B cell (primary cell): ENCODE measurements at regions not wholly inside any gene's neighbourhood (a gene's known extent, or its start where the extent isn't known, plus 50 kb on each side); places are given as distances from the start of the nearest gene placed in this dataset.

Source experiments
- ATAC-seq: fragments of 200-7000 bp; cut with Tn5 transposase; one replicate; pipeline ENCODE4 v1.10.0; 2021; ENCODE audit warnings: low read depth, mild to moderate bottlenecking, moderate number of reproducible peaks, moderate library complexity
- CTCF ChIA-PET: fragments of 350-600 bp; sonication (Branson Sonifier 250); formaldehyde crosslinking; loops from one replicate; lab custom pipeline; 2021; ENCODE audit warnings: antibody characterized with exemption, inconsistent platforms; lab: Charles Lee
- POLR2A ChIA-PET: fragments of 350-600 bp; sonication (Branson Sonifier 250); formaldehyde crosslinking; loops from one replicate; lab custom pipeline; 2021; ENCODE audit warnings: antibody characterized with exemption; lab: Charles Lee
- DNase-seq: peaks from one replicate; pipeline ENCODE4 v3.0.0; 2013
- H2AFZ ChIP-seq: 2 replicates; pipeline ENCODE4 v1.6.1; 2012; ENCODE audit warnings: mild to moderate bottlenecking, low read depth, low read length; ENCODE audit not compliant: insufficient read depth, poor library complexity, severe bottlenecking
- H3K27ac ChIP-seq, 2 donors: 1 replicate in 1 of 2; 2 replicates in 1 of 2; pipeline ENCODE4 v1.5.1; 2012 to 2013; ENCODE audit warnings: low read length in 2 of 2, mild to moderate bottlenecking in 2 of 2, moderate library complexity in 1 of 2
- H3K27me3 ChIP-seq, 4 experiments: fragments of 200-600 bp in 1 of 4; sonication (generic) in 1 of 4; replicated peaks in 1 of 4; 1 replicate in 2 of 4; 2 replicates in 2 of 4; pipeline versions ENCODE4 v1.6.1 to v1.7.0; 2013 to 2016; ENCODE audit warnings: low read length in 3 of 4, mild to moderate bottlenecking in 2 of 4, mixed read lengths in 1 of 4, moderate library complexity in 1 of 4; ENCODE audit not compliant: insufficient read depth in 4 of 4, control insufficient read depth in 3 of 4; ENCODE audit errors: control extremely low read depth in 1 of 4
- H3K36me3 ChIP-seq, 2 experiments: replicated peaks in 1 of 2; 1 replicate in 1 of 2; 2 replicates in 1 of 2; pipeline versions ENCODE4 v1.6.1 to v1.7.1; 2013; ENCODE audit warnings: low read length in 1 of 2; ENCODE audit not compliant: insufficient read depth in 2 of 2, control insufficient read depth in 1 of 2; ENCODE audit errors: control extremely low read depth in 1 of 2, extremely low read depth in 1 of 2
- H3K4me1 ChIP-seq, 2 donors: fragments of 200-600 bp in 1 of 2; sonication (generic) in 1 of 2; 1 replicate in 1 of 2; 2 replicates in 1 of 2; pipeline versions ENCODE4 v1.5.1 to v1.6.1; 2013 to 2017; ENCODE audit warnings: low read length in 2 of 2; ENCODE audit not compliant: control insufficient read depth in 2 of 2, insufficient read depth in 2 of 2
- H3K4me2 ChIP-seq: replicated peaks from 2 replicates; pipeline ENCODE3; 2012; ENCODE audit warnings: mild to moderate bottlenecking, low read depth, low read length; ENCODE audit not compliant: poor library complexity, severe bottlenecking
- H3K4me3 ChIP-seq, 5 experiments: fragments of 200-600 bp in 1 of 5; sonication (generic) in 1 of 5; 1 replicate in 3 of 5; 2 replicates in 2 of 5; pipeline versions ENCODE4 v1.5.1 to v1.7.0; 2011 to 2016; ENCODE audit warnings: low read length in 4 of 5, mild to moderate bottlenecking in 4 of 5, low read depth in 2 of 5, control low read depth in 1 of 5, moderate library complexity in 1 of 5; ENCODE audit not compliant: insufficient read depth in 1 of 5; ENCODE audit errors: control extremely low read depth in 1 of 5, extremely low read depth in 1 of 5
- H3K79me2 ChIP-seq: fragments of 200-600 bp; sonication (generic); one replicate; pipeline ENCODE4 v1.6.0; 2016; ENCODE audit warnings: low read length; ENCODE audit not compliant: control insufficient read depth, insufficient read depth
- H3K9ac ChIP-seq: fragments of 200-600 bp; sonication (generic); 2 replicates; pipeline ENCODE4 v1.6.1; 2017; ENCODE audit warnings: mild to moderate bottlenecking, low read length, moderate library complexity
- H3K9me3 ChIP-seq, 3 donors: one replicate each; pipeline versions ENCODE4 v1.6.1 to v1.7.1; 2013; ENCODE audit warnings: low read length in 2 of 3; ENCODE audit not compliant: control insufficient read depth in 2 of 3, insufficient read depth in 1 of 3; ENCODE audit errors: control extremely low read depth in 1 of 3
- H4K20me1 ChIP-seq: 2 replicates; pipeline ENCODE4 v1.6.0; 2012; ENCODE audit warnings: mild to moderate bottlenecking, low read length; ENCODE audit not compliant: insufficient read depth, control insufficient read depth, poor library complexity, severe bottlenecking
- H3K27ac Mint-ChIP-seq: one replicate; pipeline ENCODE4 v1.8.0; 2021; ENCODE audit warnings: mixed read lengths
- H3K27me3 Mint-ChIP-seq: one replicate; pipeline ENCODE4 v1.8.0; 2021; ENCODE audit warnings: mixed read lengths
- H3K4me1 Mint-ChIP-seq: one replicate; pipeline ENCODE4 v1.8.0; 2021; ENCODE audit warnings: mixed read lengths
- H3K4me3 Mint-ChIP-seq: one replicate; pipeline ENCODE4 v1.8.0; 2021; ENCODE audit warnings: mixed read lengths
- H3K9me3 Mint-ChIP-seq: one replicate; pipeline ENCODE4 v1.8.0; 2022; ENCODE audit warnings: mixed read lengths; ENCODE audit not compliant: insufficient read depth
- EZH2 ChIP-seq: IDR thresholded peaks from 2 replicates; pipeline ENCODE4 v1.6.1; 2012; ENCODE audit warnings: borderline replicate concordance, low read depth, mild to moderate bottlenecking, moderate library complexity, low read length; ENCODE audit not compliant: insufficient read depth, poor library complexity, severe bottlenecking
- WGBS: methylation state at CpG from one replicate; pipeline ENCODE4 v1.1.5; 2013; ENCODE audit warnings: missing lambda C conversion rate; ENCODE audit not compliant: insufficient coverage; 5-methylcytosine and 5-hydroxymethylcytosine counted together
- intact Hi-C: fragments of 100-400 bp; cut with micrococcal nuclease; formaldehyde crosslinking; loops from one replicate; pipeline ENCODE4 v1.10.0; 2022
- TF ChIP-seq, protein P1 (sequence below): fragments of 200-600 bp; IDR thresholded peaks from one replicate; pipeline ENCODE4 v1.8.0; 2022; ENCODE audit warnings: antibody characterized with exemption, mild to moderate bottlenecking

DNA sequence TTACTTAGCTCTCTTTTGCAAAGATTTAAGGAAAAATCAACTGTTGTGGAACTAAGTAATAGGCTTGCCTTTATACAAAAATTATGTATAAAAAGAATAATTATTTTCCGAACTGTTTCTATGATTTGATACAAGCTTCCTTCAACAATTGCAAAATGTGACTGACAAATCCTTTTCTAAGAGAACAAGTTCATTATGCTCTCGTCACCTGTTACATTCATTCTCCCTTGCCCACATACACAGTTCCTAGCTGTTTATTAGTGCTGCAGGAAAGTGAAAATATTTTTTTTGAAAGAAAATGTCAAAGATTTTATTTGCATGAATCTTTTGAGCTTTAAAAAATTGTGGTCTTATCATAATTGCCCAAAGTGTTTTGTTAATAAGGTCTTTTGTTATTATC, 466.2 kb downstream of the USP25 start:
- no peak overlapping the region for H3K27ac Mint-ChIP-seq
- no peaks in the 10 kb centered on the region for H3K9me3 ChIP-seq
- POLR2A ChIA-PET: no interaction called here
- H3K9me3 Mint-ChIP-seq: no peaks in the 10 kb centered on the region
- no peak for ATAC-seq
- no peak overlapping the region for H3K9ac ChIP-seq
- TF ChIP-seq EZH2: no peak
- TF ChIP-seq, protein P1, sequence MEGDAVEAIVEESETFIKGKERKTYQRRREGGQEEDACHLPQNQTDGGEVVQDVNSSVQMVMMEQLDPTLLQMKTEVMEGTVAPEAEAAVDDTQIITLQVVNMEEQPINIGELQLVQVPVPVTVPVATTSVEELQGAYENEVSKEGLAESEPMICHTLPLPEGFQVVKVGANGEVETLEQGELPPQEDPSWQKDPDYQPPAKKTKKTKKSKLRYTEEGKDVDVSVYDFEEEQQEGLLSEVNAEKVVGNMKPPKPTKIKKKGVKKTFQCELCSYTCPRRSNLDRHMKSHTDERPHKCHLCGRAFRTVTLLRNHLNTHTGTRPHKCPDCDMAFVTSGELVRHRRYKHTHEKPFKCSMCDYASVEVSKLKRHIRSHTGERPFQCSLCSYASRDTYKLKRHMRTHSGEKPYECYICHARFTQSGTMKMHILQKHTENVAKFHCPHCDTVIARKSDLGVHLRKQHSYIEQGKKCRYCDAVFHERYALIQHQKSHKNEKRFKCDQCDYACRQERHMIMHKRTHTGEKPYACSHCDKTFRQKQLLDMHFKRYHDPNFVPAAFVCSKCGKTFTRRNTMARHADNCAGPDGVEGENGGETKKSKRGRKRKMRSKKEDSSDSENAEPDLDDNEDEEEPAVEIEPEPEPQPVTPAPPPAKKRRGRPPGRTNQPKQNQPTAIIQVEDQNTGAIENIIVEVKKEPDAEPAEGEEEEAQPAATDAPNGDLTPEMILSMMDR: no peak
- no peaks in the 10 kb centered on the region for H3K27me3 Mint-ChIP-seq
- H3K27ac ChIP-seq: no peak overlapping the region
- intact Hi-C loops: no loop called here
- H3K27me3 ChIP-seq: no peaks in the 10 kb centered on the region
- DNase-seq: no peak
- H3K79me2 ChIP-seq: no peaks in the 10 kb centered on the region
- no CpG with 5 or more reads among the region's 2 CpGs for WGBS
- H3K4me3 Mint-ChIP-seq: no peak overlapping the region
- H3K4me1 ChIP-seq: no peaks in the 10 kb centered on the region
- no peaks in the 10 kb centered on the region for H4K20me1 ChIP-seq
- H3K4me3 ChIP-seq: no peak overlapping the region
- H3K36me3 ChIP-seq: no peaks in the 10 kb centered on the region
- CTCF ChIA-PET: no interaction called here
- peaks cover 15% of the 10 kb centered on the region for H3K4me1 Mint-ChIP-seq
- no peak overlapping the region for H2AFZ ChIP-seq
- H3K4me2 ChIP-seq: no peak overlapping the region

- no peak for DNase-seq
- peaks cover 15% of the 10 kb centered on the region for H3K4me1 Mint-ChIP-seq
- POLR2A ChIA-PET: no interaction called here
- Histone ChIP-seq H3K4me3 (no peak overlapping the region), H3K4me1 (no peaks in the 10 kb centered on the region), H2AFZ (no peak overlapping the region), H3K79me2 (no peaks in the 10 kb centered on the region), H3K9me3 (no peaks in the 10 kb centered on the region), H3K36me3 (no peaks in the 10 kb centered on the region), H3K27ac (no peak overlapping the region), H3K9ac (no peak overlapping the region), H3K4me2 (no peak overlapping the region), H4K20me1 (no peaks in the 10 kb centered on the region), H3K27me3 (no peaks in the 10 kb centered on the region)
- H3K9me3 Mint-ChIP-seq: peaks cover 2% of the 10 kb centered on the region
- CTCF ChIA-PET: no interaction called here
- no peak for TF ChIP-seq EZH2
- TF ChIP-seq, protein P1: no peak
- H3K27ac Mint-ChIP-seq: no peak overlapping the region
- intact Hi-C loops: no loop called here
- no peak overlapping the region for H3K4me3 Mint-ChIP-seq
- no peak for ATAC-seq
- 61% methylated on average over 2 of the region's 3 CpGs for WGBS
- no peaks in the 10 kb centered on the region for H3K27me3 Mint-ChIP-seq
Measured at GRCh38 chr21:16198546-16198945, 468.8 kb downstream of the USP25 start.
